ENCODE measurements at regions not wholly inside any gene's neighbourhood (a gene's known extent, or its start where the extent isn't known, plus 50 kb on each side); places are given as distances from the start of the nearest gene placed in this dataset.

- Mint-ChIP-seq H3K9me3 (no peaks in the 10 kb centered on the region), H3K27ac (no peak overlapping the region), H3K4me1 (ENCODE audit: low read depth) (no peaks in the 10 kb centered on the region), H3K36me3 (ENCODE audit: low read depth) (no peaks in the 10 kb centered on the region), H3K27me3 (ENCODE audit: low read depth) (no peaks in the 10 kb centered on the region), H3K4me3 (ENCODE audit: low read depth) (no peak overlapping the region)
- intact Hi-C loops (cut with micrococcal nuclease) = no loop called here
- DNase-seq (ENCODE audit: low spot score) = no peak
Observed at GRCh38 chr6:163992056-163992455, 577.5 kb downstream of the QKI start.

DNA sequence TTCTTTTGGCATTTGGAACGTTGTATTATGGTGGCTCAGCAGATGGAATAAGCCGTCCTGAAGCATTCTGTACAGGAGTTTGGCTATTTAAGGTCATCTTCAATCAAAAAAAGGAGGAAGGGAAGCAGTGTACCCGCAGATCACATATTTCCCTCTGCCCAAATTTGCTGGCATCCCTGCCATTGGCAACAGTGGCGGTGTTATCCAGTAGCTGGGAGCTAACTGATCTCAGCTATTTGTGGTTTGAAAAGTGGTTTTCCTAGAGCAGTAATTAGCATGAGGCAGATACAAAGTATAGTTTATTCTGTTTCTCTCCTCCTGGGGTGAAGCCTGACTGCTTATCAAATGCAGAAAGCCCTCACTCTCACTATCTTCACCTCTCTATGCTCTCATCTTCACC is 576.8 kb downstream of the QKI start:
- no peak overlapping the region for H3K4me3 Mint-ChIP-seq (ENCODE audit: low read depth)
- intact Hi-C loops (cut with micrococcal nuclease) = no loop called here
- no peak overlapping the region for H3K27ac Mint-ChIP-seq
- H3K36me3 Mint-ChIP-seq (ENCODE audit: low read depth) = no peaks in the 10 kb centered on the region
- no peaks in the 10 kb centered on the region for H3K9me3 Mint-ChIP-seq
- no peaks in the 10 kb centered on the region for H3K4me1 Mint-ChIP-seq (ENCODE audit: low read depth)
- no peak for DNase-seq (ENCODE audit: low spot score)
- H3K27me3 Mint-ChIP-seq (ENCODE audit: low read depth) = no peaks in the 10 kb centered on the region

DNA sequence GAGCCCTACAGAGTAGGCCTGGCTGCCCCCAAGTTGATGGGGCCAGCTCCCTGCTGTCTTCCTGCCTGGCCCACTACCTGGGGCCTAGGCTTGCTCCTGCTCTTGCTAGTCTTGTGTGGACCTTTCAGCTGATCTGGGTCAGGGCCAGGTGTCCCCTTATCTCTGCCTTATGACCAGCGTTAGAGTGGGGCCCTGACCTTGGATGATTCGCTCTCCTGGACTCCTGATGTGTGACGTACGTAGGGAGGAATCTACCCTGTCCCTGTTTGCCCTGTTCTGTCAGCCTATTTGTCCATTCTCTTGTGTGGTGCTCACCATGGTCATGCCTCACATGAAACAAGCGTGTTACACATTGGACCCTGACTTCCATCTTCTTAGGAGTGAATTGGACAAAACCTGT is 571.8 kb downstream of the QKI start:
- Mint-ChIP-seq H3K4me1 (ENCODE audit: low read depth) (no peaks in the 10 kb centered on the region), H3K9me3 (no peaks in the 10 kb centered on the region), H3K27me3 (ENCODE audit: low read depth) (no peaks in the 10 kb centered on the region), H3K27ac (no peak overlapping the region), H3K36me3 (ENCODE audit: low read depth) (no peaks in the 10 kb centered on the region), H3K4me3 (ENCODE audit: low read depth) (no peak overlapping the region)
- intact Hi-C loops (cut with micrococcal nuclease) = no loop called here
- DNase-seq (ENCODE audit: low spot score) = no peak

DNA sequence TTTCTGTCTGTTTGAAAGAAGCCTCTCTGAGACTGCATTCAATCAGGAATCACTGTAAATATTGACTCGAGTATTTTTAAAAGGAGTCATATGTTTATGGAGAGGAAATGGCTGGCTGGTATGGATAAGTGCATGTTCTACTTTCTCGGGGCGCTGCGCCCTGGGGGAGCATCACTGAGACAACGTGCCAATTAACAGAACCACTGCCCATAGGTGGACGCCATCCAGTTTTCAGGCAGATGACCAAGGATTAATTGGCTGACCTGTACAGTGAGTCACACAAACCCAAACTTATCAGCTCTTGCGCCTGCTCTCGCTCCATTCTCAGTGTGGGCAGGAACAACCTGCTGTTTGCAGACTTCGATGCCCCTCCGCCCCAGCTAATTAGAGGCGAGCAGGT is 571.2 kb downstream of the QKI start:
- no peak overlapping the region for H3K4me3 Mint-ChIP-seq (ENCODE audit: low read depth)
- no peaks in the 10 kb centered on the region for H3K36me3 Mint-ChIP-seq (ENCODE audit: low read depth)
- DNase-seq (ENCODE audit: low spot score) = no peak
- no peaks in the 10 kb centered on the region for H3K4me1 Mint-ChIP-seq (ENCODE audit: low read depth)
- H3K27me3 Mint-ChIP-seq (ENCODE audit: low read depth) = no peaks in the 10 kb centered on the region
- intact Hi-C loops (cut with micrococcal nuclease) = no loop called here
- no peak overlapping the region for H3K27ac Mint-ChIP-seq
- H3K9me3 Mint-ChIP-seq = no peaks in the 10 kb centered on the region

- Mint-ChIP-seq H3K36me3 (ENCODE audit: low read depth) (no peaks in the 10 kb centered on the region), H3K4me3 (ENCODE audit: low read depth) (no peak overlapping the region), H3K27ac (no peak overlapping the region), H3K4me1 (ENCODE audit: low read depth) (no peaks in the 10 kb centered on the region), H3K9me3 (no peaks in the 10 kb centered on the region), H3K27me3 (ENCODE audit: low read depth) (no peaks in the 10 kb centered on the region)
- no peak for DNase-seq (ENCODE audit: low spot score)
- intact Hi-C loops (cut with micrococcal nuclease) = no loop called here
Observed at GRCh38 chr6:163985040-163985439, 570.5 kb downstream of the QKI start.

DNA sequence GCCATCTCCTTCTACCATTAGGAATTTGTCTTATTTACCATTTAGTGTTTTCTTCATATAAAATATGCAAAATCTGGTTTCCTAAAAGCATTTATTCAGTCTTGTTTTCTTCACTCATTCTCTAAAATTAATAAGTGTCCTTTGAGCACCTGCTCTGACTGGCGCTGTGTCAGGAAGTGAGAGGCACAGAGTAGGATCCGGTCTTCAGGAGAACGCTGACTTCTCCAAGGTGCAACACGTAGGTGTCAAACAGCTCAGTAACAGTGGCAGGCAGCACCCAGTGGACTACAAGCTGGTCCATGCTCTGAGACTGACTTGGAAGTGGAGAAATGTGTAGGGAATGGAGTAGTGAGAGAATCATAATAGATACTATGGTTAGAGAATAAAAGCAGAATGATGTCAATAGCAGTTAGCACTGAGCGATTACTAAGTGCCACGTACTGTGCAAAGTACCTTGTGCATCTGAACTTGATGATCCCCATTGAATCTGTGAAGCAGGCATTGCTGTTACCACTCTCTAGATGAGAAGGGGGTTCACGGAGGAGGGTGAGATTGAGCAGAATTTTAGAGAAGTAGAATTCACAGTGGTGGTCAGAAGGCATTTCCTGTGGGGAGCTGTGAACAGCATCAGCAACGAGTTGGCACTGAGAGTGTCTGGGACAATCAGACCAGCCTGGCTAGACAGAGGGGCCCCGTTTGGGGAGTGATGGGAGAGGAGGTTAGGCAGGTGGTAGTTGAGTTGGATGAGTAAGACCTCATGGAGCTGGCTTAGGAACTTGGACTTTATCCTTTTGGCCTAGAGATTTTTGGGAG is 569.8 kb downstream of the QKI start:
- DNase-seq (ENCODE audit: low spot score) = no peak
- Mint-ChIP-seq H3K4me1 (ENCODE audit: low read depth) (no peaks in the 10 kb centered on the region), H3K36me3 (ENCODE audit: low read depth) (no peaks in the 10 kb centered on the region), H3K27ac (no peak overlapping the region), H3K9me3 (no peaks in the 10 kb centered on the region), H3K27me3 (ENCODE audit: low read depth) (no peaks in the 10 kb centered on the region), H3K4me3 (ENCODE audit: low read depth) (no peak overlapping the region)
- intact Hi-C loops (cut with micrococcal nuclease) = no loop called here

GRCh38 chr6:163983679-163984078 is 569.2 kb downstream of the QKI start:
- Mint-ChIP-seq H3K36me3 (ENCODE audit: low read depth) (no peaks in the 10 kb centered on the region), H3K4me3 (ENCODE audit: low read depth) (no peak overlapping the region), H3K27ac (no peak overlapping the region), H3K27me3 (ENCODE audit: low read depth) (no peaks in the 10 kb centered on the region), H3K4me1 (ENCODE audit: low read depth) (no peaks in the 10 kb centered on the region), H3K9me3 (no peaks in the 10 kb centered on the region)
- DNase-seq (ENCODE audit: low spot score) = no peak
- intact Hi-C loops (cut with micrococcal nuclease) = no loop called here

- Mint-ChIP-seq H3K36me3 (ENCODE audit: low read depth) (no peaks in the 10 kb centered on the region), H3K4me3 (ENCODE audit: low read depth) (no peak overlapping the region), H3K9me3 (no peaks in the 10 kb centered on the region), H3K27ac (no peak overlapping the region), H3K4me1 (ENCODE audit: low read depth) (no peaks in the 10 kb centered on the region), H3K27me3 (ENCODE audit: low read depth) (no peaks in the 10 kb centered on the region)
- DNase-seq (ENCODE audit: low spot score) = no peak
- intact Hi-C loops (cut with micrococcal nuclease) = no loop called here
Observed at GRCh38 chr6:163974322-163974721, 559.8 kb downstream of the QKI start.

DNA sequence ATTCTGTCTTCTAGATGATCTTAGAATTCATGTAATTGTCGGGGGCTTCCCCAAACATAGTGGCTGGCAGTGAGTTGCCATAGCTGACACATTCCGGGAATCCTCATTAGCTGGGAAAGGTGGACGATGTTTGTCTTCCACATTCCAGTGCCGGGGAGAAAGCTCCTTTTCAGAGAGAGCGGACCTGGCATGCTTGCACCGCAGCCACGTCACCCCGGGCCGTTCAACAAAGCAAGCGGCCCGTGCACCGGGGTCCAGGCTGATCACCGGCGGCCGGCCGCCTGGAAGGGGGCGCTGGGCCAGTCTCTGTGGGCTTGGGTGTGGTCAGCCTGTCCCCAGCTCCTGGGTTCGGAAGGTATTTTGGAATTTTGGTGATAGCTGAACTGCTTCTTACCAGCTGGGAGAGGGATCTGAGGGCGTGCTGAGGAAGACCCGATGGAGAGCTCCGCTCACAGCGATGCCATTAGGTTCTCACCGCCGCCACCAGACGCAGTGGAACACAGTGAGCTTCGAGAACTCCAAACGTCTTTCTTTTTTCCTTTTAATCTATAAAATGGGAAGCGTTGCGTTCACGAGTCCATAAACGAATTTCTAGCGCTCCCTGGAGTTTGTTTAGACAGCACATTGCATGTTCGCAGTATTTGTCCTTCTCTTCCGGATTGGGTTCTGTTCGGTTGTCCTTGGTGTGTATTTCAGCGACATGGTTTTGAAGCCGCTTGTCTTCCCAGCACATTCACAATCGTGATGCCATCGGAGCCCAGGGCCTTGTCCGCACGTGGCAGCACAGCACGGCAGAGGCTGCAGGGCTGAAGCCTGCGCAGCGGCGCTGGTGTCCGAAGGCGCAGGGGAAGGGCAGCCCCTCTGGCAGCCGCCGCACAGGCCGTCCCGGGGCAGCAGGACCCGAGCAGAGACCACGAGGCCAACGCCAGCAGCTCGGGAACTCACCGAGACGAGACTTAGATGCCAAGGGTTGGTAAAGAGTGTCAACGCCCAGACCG is 557.6 kb downstream of the QKI start:
- Mint-ChIP-seq H3K36me3 (ENCODE audit: low read depth) (no peaks in the 10 kb centered on the region), H3K9me3 (no peaks in the 10 kb centered on the region), H3K27me3 (ENCODE audit: low read depth) (no peaks in the 10 kb centered on the region), H3K4me1 (ENCODE audit: low read depth) (no peaks in the 10 kb centered on the region), H3K27ac (no peak overlapping the region), H3K4me3 (ENCODE audit: low read depth) (no peak overlapping the region)
- intact Hi-C loops (cut with micrococcal nuclease) = no loop called here
- DNase-seq (ENCODE audit: low spot score) = no peak

- no peak overlapping the region for H3K4me3 Mint-ChIP-seq (ENCODE audit: low read depth)
- DNase-seq (ENCODE audit: low spot score) = no peak
- no peaks in the 10 kb centered on the region for H3K4me1 Mint-ChIP-seq (ENCODE audit: low read depth)
- no peak overlapping the region for H3K27ac Mint-ChIP-seq
- H3K36me3 Mint-ChIP-seq (ENCODE audit: low read depth) = no peaks in the 10 kb centered on the region
- intact Hi-C loops (cut with micrococcal nuclease) = no loop called here
- H3K27me3 Mint-ChIP-seq (ENCODE audit: low read depth) = no peaks in the 10 kb centered on the region
- H3K9me3 Mint-ChIP-seq = no peaks in the 10 kb centered on the region
Observed at GRCh38 chr6:163970846-163971564, 556.5 kb downstream of the QKI start.

GRCh38 chr6:163965426-163966348 is 551.2 kb downstream of the QKI start:
- Mint-ChIP-seq H3K36me3 (ENCODE audit: low read depth) (no peaks in the 10 kb centered on the region), H3K4me3 (ENCODE audit: low read depth) (no peak overlapping the region)
- intact Hi-C loops (cut with micrococcal nuclease) = no loop called here

DNA sequence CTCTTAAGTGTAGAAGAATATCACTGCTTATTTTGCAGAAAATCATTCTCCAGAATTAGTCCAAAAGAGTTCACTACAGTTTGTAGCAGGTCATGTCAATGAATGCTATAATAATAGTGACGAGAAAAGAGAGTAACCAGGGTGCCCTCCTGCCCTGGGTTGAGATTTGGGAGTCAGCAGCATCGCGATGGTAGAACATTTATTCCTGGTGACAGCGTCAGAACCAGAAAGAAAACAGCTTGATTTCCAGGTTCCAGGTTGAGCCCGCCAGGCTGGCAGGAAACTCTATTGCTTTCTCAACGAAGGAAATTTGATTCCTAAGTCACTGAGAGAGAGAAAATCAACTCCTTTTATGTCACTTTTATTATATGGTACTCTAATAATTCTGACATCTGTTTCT is 550.3 kb downstream of the QKI start:
- Mint-ChIP-seq H3K27me3 (ENCODE audit: low read depth) (no peaks in the 10 kb centered on the region), H3K4me3 (ENCODE audit: low read depth) (no peak overlapping the region), H3K36me3 (ENCODE audit: low read depth) (no peaks in the 10 kb centered on the region), H3K9me3 (no peaks in the 10 kb centered on the region), H3K4me1 (ENCODE audit: low read depth) (no peaks in the 10 kb centered on the region), H3K27ac (no peak overlapping the region)
- no peak for DNase-seq (ENCODE audit: low spot score)
- intact Hi-C loops (cut with micrococcal nuclease) = no loop called here

More at GRCh38 chr6:163965426-163966348, 551.2 kb downstream of the QKI start:
- no peak for DNase-seq (ENCODE audit: low spot score)
- no peak overlapping the region for H3K27ac Mint-ChIP-seq
- H3K27me3 Mint-ChIP-seq (ENCODE audit: low read depth) = no peaks in the 10 kb centered on the region
- no peaks in the 10 kb centered on the region for H3K9me3 Mint-ChIP-seq
- H3K4me1 Mint-ChIP-seq (ENCODE audit: low read depth) = no peaks in the 10 kb centered on the region
